ENCODE measurements at regions not wholly inside any gene's neighbourhood (a gene's known extent, or its start where the extent isn't known, plus 50 kb on each side); places are given as distances from the start of the nearest gene placed in this dataset.

DNA sequence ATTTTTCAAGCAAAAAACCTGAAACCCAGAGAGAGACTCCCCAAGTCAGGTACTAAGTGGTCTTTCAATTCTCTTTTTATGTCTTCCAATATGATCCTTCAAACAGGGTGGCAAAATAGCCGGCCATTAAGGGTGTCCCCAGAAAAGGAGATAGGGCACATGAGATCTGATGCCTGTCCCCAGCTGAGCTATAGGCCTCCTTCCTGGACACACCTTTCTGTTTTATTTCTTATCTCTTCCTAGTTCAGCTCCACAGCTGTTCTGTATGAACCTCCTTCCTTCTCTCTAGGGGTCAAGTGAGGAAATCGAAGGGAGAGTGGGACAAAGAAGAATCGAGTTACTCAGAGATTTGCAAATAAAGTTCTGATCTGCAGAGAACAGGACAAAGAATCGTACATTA is 112.4 kb upstream of the ATP1A1 start:
- Mint-ChIP-seq H3K9me3 (ENCODE audit: low read depth) (no peaks in the 10 kb centered on the region), H3K4me3 (ENCODE audit: low read depth) (no peak overlapping the region), H3K27me3 (peaks cover 5% of the 10 kb centered on the region), H3K4me1 (ENCODE audit: low read depth) (peaks cover 17% of the 10 kb centered on the region), H3K27ac (peak overlapping the region; percentile 50), H3K36me3 (ENCODE audit: insufficient read depth) (no peaks in the 10 kb centered on the region)
- no peak for DNase-seq (ENCODE audit: low spot score, unreplicated experiment)
- TF ChIP-seq, protein P1, sequence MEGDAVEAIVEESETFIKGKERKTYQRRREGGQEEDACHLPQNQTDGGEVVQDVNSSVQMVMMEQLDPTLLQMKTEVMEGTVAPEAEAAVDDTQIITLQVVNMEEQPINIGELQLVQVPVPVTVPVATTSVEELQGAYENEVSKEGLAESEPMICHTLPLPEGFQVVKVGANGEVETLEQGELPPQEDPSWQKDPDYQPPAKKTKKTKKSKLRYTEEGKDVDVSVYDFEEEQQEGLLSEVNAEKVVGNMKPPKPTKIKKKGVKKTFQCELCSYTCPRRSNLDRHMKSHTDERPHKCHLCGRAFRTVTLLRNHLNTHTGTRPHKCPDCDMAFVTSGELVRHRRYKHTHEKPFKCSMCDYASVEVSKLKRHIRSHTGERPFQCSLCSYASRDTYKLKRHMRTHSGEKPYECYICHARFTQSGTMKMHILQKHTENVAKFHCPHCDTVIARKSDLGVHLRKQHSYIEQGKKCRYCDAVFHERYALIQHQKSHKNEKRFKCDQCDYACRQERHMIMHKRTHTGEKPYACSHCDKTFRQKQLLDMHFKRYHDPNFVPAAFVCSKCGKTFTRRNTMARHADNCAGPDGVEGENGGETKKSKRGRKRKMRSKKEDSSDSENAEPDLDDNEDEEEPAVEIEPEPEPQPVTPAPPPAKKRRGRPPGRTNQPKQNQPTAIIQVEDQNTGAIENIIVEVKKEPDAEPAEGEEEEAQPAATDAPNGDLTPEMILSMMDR (IDR thresholded peaks at IDR 0.05; ENCODE audit: unreplicated experiment) = no peak

DNA sequence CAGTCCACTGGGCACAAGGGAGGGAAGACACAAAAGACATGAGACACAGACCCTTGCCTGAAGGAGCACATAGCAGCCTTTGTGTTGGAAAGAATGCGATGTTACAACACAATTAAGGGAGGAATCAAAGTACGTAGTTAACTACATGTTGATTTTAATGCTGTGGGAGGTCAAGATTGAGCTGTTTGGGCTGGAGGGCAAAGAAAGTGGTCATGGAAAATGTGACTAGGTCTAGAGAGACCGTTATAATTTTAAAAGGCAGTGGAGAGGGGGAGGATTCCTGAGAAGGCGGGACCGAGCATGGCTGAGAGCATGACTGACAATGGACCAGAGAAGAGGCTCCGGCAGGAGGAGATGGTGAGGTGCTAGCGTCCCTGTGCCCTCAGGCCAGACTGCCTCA is 111.8 kb upstream of the ATP1A1 start:
- H3K9me3 Mint-ChIP-seq (ENCODE audit: low read depth) = no peaks in the 10 kb centered on the region
- no peak overlapping the region for H3K4me3 Mint-ChIP-seq (ENCODE audit: low read depth)
- DNase-seq (ENCODE audit: low spot score, unreplicated experiment) = no peak
- H3K27me3 Mint-ChIP-seq = peaks cover 5% of the 10 kb centered on the region
- H3K36me3 Mint-ChIP-seq (ENCODE audit: insufficient read depth) = no peaks in the 10 kb centered on the region
- H3K4me1 Mint-ChIP-seq (ENCODE audit: low read depth) = peaks cover 16% of the 10 kb centered on the region
- no peak overlapping the region for H3K27ac Mint-ChIP-seq
- TF ChIP-seq, protein P1 (IDR thresholded peaks at IDR 0.05; ENCODE audit: unreplicated experiment) = no peak

DNA sequence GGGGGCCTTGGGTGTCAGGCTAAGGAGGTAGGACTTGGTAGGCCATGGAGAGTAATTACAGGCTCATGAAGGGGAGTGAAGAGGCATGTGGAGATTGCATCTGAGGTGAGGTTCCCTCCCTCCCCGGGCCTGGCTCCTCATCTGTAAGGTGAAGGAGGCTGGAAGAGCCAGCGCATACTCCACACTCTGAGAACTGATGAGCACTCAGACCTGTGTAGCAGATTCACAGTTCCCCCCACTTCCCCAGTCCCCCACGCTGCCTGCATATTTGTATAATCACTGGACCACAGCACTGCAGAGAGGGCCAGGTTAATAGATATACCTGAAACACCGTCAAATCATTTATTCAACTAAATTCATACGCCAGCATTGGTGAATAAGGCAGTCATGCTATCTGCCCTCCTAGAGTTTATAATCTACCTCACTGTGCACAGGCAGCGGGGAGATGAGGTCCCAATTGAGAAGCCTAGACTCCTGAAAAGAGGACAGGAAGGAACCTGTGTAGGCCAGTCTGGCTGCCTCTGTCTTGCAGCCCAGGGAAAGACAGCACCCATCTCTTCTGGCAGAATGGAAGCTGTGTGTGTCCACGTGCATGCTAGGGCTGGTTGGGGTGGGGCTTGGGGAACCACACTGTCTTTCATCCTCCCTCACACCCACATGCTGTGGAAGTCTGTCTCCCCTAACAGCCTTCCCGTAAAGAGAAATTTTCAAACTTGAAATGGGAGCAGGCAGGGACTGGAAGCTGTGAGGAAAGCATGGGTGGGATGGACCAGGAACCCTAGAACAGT is 110.6 kb upstream of the ATP1A1 start:
- no peak for DNase-seq (ENCODE audit: low spot score, unreplicated experiment)
- Mint-ChIP-seq H3K4me1 (ENCODE audit: low read depth) (peaks cover 16% of the 10 kb centered on the region), H3K4me3 (ENCODE audit: low read depth) (no peak overlapping the region), H3K9me3 (ENCODE audit: low read depth) (no peaks in the 10 kb centered on the region), H3K27ac (no peak overlapping the region), H3K27me3 (peaks cover 5% of the 10 kb centered on the region), H3K36me3 (ENCODE audit: insufficient read depth) (no peaks in the 10 kb centered on the region)
- TF ChIP-seq, protein P1 (IDR thresholded peaks at IDR 0.05; ENCODE audit: unreplicated experiment) = no peak

DNA sequence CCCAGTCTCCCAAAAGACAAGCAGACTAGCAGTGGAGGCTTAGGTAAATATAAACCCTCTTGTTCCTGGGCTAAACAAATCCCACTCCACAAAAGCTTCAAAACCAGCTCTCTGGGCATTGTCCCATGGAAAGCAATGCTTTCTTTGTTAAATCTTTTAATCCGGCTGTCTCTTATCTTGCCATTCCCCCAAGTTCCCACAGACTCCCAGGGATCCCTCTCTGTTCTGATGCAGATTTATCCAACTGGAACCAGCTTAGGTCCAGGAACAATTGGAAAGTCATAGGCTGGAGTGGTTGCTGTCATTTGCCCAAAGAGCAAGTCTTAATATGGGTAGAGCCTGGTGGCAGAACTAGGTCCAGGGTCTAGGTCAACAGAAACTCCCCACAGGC is 110.1 kb upstream of the ATP1A1 start:
- H3K4me3 Mint-ChIP-seq (ENCODE audit: low read depth) = no peak overlapping the region
- no peaks in the 10 kb centered on the region for H3K9me3 Mint-ChIP-seq (ENCODE audit: low read depth)
- no peak overlapping the region for H3K27ac Mint-ChIP-seq
- H3K36me3 Mint-ChIP-seq (ENCODE audit: insufficient read depth) = no peaks in the 10 kb centered on the region
- TF ChIP-seq, protein P1 (IDR thresholded peaks at IDR 0.05; ENCODE audit: unreplicated experiment) = no peak
- DNase-seq (ENCODE audit: low spot score, unreplicated experiment) = no peak
- H3K27me3 Mint-ChIP-seq = peaks cover 5% of the 10 kb centered on the region
- peaks cover 16% of the 10 kb centered on the region for H3K4me1 Mint-ChIP-seq (ENCODE audit: low read depth)

DNA sequence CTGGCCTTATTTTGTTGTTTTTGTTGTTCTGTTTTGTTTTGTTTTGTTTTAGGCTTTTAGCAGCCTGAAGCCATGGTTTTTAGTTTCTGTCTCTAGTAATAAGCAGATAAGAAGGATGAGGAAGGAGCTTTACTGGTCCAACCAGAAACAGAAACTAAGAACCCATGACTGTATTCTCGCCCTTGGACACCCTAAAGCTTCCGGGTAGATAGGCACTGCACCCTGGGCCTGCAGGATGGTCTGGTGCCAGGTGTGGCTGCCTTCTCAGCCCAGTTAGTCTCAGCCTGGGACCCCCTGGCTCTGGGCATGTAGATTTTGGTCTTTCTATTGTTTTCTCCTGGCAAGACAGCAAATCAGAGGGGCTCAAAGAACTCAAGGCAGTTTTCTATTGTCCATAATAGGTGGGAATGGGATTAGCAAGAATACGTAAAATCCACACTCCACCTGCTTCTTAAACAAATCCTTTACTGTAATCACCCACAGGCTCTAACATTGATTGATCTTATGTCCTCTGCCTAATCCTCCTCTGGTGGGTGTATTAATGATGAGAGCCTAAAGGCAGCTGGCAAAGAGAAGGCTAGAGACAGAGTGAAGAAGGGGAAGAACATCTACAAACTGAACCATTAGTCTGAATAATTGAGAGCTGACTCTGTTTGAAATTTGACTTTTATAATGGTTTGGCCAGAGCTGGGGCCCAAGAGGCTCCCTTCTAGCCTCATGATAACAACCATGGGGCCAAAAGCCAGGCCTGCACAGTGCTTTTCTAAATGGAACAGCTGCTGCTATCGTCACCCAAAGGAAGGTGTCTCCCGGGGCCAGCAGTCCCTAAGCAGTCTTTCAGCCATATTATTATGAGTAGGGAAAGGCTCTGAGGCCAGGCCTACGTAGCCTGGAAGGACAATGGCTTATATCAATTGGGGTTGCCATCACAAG is 106.8 kb upstream of the ATP1A1 start:
- H3K4me1 Mint-ChIP-seq (ENCODE audit: low read depth) = peaks cover 7% of the 10 kb centered on the region
- TF ChIP-seq, protein P1 (IDR thresholded peaks at IDR 0.05; ENCODE audit: unreplicated experiment) = no peak
- H3K4me3 Mint-ChIP-seq (ENCODE audit: low read depth) = no peak overlapping the region
- peaks cover 5% of the 10 kb centered on the region for H3K27me3 Mint-ChIP-seq
- no peaks in the 10 kb centered on the region for H3K36me3 Mint-ChIP-seq (ENCODE audit: insufficient read depth)
- no peak for DNase-seq (ENCODE audit: low spot score, unreplicated experiment)
- no peaks in the 10 kb centered on the region for H3K9me3 Mint-ChIP-seq (ENCODE audit: low read depth)
- H3K27ac Mint-ChIP-seq = no peak overlapping the region

Measured in progenitor cell of endocrine pancreas (in vitro differentiated cells).